ENCODE measurements at regions not wholly inside any gene's neighbourhood (a gene's known extent, or its start where the extent isn't known, plus 50 kb on each side); places are given as distances from the start of the nearest gene placed in this dataset.

- TF ChIP-seq, protein P1, sequence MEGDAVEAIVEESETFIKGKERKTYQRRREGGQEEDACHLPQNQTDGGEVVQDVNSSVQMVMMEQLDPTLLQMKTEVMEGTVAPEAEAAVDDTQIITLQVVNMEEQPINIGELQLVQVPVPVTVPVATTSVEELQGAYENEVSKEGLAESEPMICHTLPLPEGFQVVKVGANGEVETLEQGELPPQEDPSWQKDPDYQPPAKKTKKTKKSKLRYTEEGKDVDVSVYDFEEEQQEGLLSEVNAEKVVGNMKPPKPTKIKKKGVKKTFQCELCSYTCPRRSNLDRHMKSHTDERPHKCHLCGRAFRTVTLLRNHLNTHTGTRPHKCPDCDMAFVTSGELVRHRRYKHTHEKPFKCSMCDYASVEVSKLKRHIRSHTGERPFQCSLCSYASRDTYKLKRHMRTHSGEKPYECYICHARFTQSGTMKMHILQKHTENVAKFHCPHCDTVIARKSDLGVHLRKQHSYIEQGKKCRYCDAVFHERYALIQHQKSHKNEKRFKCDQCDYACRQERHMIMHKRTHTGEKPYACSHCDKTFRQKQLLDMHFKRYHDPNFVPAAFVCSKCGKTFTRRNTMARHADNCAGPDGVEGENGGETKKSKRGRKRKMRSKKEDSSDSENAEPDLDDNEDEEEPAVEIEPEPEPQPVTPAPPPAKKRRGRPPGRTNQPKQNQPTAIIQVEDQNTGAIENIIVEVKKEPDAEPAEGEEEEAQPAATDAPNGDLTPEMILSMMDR (conservative IDR thresholded peaks at IDR 0.05): no peak
- no peak for TF ChIP-seq EZH2 (IDR thresholded peaks at IDR 0.05; ENCODE audit: low read depth)
These were observed 74.4 kb upstream of the TMEM132E start for GRCh38 chr17:34504814-34505484.

Data from PC-9 (cell line).